ENCODE measurements at regions not wholly inside any gene's neighbourhood (a gene's known extent, or its start where the extent isn't known, plus 50 kb on each side); places are given as distances from the start of the nearest gene placed in this dataset.

DNA sequence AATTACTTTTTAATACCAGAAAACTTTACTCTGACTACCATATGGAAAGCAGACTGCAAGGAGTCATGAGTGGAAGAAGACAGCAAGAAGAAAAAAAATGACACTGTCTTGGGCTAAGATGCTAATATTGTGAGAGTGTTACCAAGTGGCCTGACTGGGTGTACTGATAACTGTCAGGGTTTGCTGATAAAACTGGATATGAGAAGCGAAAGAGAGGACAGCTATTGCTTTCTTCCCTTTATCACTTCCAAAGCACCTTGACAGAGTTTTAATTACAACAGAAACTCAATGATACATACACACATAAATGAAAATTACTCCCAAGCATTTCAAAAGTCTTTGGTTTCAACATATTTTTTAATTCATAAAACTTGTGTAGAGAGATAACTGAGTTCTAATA lies 368.5 kb downstream of the ZEB2 start:
- no peak for DNase-seq
- no peak for ATAC-seq
- H3K9me3 Mint-ChIP-seq (ENCODE audit: insufficient read depth), result no peaks in the 10 kb centered on the region
- no peak overlapping the region for H3K27ac Mint-ChIP-seq
- no peak overlapping the region for H3K4me3 Mint-ChIP-seq
- no peaks in the 10 kb centered on the region for H3K36me3 Mint-ChIP-seq (ENCODE audit: low read depth)
- no peaks in the 10 kb centered on the region for H3K4me1 Mint-ChIP-seq (ENCODE audit: low read depth)
- no peaks in the 10 kb centered on the region for H3K27me3 Mint-ChIP-seq (ENCODE audit: low read depth)
- POLR2A ChIA-PET, result no interaction called here
- CTCF ChIA-PET, result interaction anchor here (2.9 kb wide), 1 partner anchor 11 kb away, joined by 9 read pairs; no protein-coding TSS in a partner anchor

DNA sequence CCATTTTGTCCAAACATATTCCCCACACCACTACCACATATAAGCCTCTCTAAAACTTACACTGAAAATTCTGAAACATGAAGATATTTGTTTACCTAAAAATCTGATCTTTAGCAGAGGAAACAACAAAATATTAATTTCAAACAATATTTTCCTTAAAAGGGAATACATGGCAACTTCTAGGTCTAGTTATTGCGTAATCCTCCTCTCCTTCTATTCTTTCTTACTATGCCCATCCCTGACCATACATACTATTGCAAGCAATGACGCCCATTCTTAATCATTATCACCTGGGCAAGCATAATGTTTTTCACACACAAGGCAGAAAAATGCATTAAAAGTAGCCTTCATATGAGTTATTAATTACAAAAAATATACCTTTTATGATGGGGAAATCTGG lies 372.6 kb downstream of the ZEB2 start:
- DNase-seq, result no peak
- no peaks in the 10 kb centered on the region for H3K27me3 Mint-ChIP-seq (ENCODE audit: low read depth)
- no peaks in the 10 kb centered on the region for H3K9me3 Mint-ChIP-seq (ENCODE audit: insufficient read depth)
- peaks cover 1% of the 10 kb centered on the region for H3K36me3 Mint-ChIP-seq (ENCODE audit: low read depth)
- CTCF ChIA-PET, result no interaction called here
- no peak for ATAC-seq
- no peaks in the 10 kb centered on the region for H3K4me1 Mint-ChIP-seq (ENCODE audit: low read depth)
- H3K4me3 Mint-ChIP-seq, result no peak overlapping the region
- no peak overlapping the region for H3K27ac Mint-ChIP-seq
- POLR2A ChIA-PET, result no interaction called here

DNA sequence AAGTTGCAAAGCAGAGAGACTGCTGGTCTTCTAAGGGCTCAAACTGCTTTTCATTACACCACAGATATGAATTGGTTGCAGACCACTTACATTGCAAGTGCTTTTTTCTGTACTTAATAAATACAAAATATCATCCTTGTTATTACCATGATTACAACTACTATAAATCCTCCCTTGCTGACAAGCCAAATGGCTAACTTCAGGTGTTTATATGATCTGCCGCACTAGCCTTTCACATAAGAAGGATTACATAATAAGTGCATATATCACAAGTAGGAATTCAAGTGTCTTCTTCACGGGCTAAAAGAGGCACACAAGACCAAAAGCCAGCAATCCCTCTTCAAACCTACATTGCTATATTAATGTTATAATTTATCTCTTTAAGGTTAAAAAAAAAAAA lies 373.0 kb downstream of the ZEB2 start:
- H3K4me3 Mint-ChIP-seq, result no peak overlapping the region
- H3K4me1 Mint-ChIP-seq (ENCODE audit: low read depth), result no peaks in the 10 kb centered on the region
- H3K27me3 Mint-ChIP-seq (ENCODE audit: low read depth), result no peaks in the 10 kb centered on the region
- peaks cover 1% of the 10 kb centered on the region for H3K36me3 Mint-ChIP-seq (ENCODE audit: low read depth)
- ATAC-seq, result no peak
- H3K9me3 Mint-ChIP-seq (ENCODE audit: insufficient read depth), result no peaks in the 10 kb centered on the region
- POLR2A ChIA-PET, result no interaction called here
- H3K27ac Mint-ChIP-seq, result no peak overlapping the region
- CTCF ChIA-PET, result no interaction called here
- no peak for DNase-seq

DNA sequence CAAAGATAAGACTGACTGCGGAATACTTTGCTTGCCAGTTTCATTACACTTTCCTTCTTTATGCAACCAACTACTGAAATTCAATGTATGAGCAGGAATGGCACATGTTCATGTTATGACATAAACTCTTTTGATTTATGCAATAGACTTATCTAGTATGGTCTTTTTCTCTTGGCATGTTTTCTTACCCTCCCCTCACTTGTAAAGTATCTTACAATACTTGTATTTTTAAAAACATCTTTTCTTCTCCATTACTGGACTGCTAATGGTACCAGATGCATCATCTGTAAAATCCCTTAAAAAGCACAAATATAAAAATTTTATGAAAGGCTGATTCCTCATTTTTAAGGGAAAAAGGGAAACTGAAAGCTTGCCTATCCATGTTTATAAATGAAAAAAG lies 373.8 kb downstream of the ZEB2 start:
- no peak for ATAC-seq
- no peaks in the 10 kb centered on the region for H3K9me3 Mint-ChIP-seq (ENCODE audit: insufficient read depth)

DNA sequence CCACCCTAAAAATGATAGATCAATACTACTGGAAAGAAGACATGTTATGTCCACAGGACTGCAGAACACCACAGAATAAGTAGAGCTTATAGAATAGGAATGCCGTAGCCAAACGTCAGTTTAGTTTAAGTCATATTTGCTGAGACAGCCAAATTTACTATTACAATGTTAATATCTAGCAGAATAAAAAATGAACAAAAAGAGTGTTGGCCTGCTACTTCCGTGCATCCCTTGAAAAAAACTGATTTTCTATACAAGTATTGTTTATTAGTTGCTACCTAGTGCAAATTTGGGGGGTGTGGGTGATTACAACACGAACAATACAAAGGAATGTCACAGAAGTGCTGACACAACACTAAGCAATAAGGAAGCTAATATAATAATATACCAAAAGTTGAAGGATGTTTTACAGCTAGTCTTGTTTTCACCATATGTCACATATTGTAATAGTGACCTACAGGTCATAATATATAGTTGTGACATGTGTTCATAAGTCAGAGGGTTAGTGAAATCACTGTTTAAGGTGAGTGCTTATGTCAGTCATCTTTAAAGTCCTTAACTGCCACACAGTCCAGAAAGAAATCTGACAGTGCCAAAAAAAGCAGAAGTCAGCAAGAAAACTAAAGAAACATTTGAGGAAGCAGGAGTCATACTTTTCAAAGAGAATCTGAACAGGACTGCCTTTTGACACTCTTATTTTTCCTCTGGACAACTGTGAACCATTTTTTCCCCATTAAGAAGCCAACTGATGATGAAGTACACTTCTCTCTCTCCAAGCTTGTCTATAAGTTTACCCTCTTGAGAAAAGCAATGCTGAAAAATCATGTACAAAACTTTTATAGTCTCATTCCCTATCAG lies 376.4 kb downstream of the ZEB2 start:
- Mint-ChIP-seq H3K4me1 (ENCODE audit: low read depth) (no peaks in the 10 kb centered on the region), H3K36me3 (ENCODE audit: low read depth) (peaks cover 11% of the 10 kb centered on the region), H3K4me3 (no peak overlapping the region), H3K27me3 (ENCODE audit: low read depth) (no peaks in the 10 kb centered on the region), H3K9me3 (ENCODE audit: insufficient read depth) (no peaks in the 10 kb centered on the region), H3K27ac (no peak overlapping the region)
- POLR2A ChIA-PET, result no interaction called here
- CTCF ChIA-PET, result no interaction called here
- no peak for ATAC-seq
- DNase-seq, result no peak

More for the DNA sequence above, 373.8 kb downstream of the ZEB2 start:
- CTCF ChIA-PET, result no interaction called here
- Mint-ChIP-seq H3K27ac (no peak overlapping the region), H3K27me3 (ENCODE audit: low read depth) (no peaks in the 10 kb centered on the region), H3K4me1 (ENCODE audit: low read depth) (no peaks in the 10 kb centered on the region), H3K4me3 (no peak overlapping the region), H3K36me3 (ENCODE audit: low read depth) (peaks cover 3% of the 10 kb centered on the region)
- POLR2A ChIA-PET, result no interaction called here
- DNase-seq, result no peak

DNA sequence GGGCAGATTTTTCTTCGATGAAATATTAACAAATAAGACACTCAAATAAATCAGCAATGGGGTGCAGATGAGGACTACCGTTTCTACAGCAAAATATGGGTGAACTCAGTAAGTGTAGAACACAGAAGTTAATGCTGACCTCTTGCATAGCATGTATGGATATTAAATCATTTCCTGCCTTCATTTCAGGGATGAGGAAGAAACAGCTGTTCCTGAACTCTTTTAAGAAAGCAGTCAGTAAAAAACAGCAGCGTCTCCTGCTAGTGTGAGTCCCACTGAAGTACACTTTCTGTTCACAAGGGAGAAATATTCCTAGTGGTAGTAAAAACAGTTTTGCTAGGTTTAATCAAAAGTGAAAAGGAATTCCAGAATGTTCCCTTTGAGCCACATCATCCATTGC lies 379.0 kb downstream of the ZEB2 start:
- peaks cover 11% of the 10 kb centered on the region for H3K36me3 Mint-ChIP-seq (ENCODE audit: low read depth)
- ATAC-seq (no peak), DNase-seq (no peak)
- H3K9me3 Mint-ChIP-seq (ENCODE audit: insufficient read depth), result no peaks in the 10 kb centered on the region
- ChIA-PET CTCF (no interaction called here), POLR2A (no interaction called here)
- H3K4me1 Mint-ChIP-seq (ENCODE audit: low read depth), result no peaks in the 10 kb centered on the region
- H3K27me3 Mint-ChIP-seq (ENCODE audit: low read depth), result no peaks in the 10 kb centered on the region
- H3K27ac Mint-ChIP-seq, result no peak overlapping the region
- no peak overlapping the region for H3K4me3 Mint-ChIP-seq

DNA sequence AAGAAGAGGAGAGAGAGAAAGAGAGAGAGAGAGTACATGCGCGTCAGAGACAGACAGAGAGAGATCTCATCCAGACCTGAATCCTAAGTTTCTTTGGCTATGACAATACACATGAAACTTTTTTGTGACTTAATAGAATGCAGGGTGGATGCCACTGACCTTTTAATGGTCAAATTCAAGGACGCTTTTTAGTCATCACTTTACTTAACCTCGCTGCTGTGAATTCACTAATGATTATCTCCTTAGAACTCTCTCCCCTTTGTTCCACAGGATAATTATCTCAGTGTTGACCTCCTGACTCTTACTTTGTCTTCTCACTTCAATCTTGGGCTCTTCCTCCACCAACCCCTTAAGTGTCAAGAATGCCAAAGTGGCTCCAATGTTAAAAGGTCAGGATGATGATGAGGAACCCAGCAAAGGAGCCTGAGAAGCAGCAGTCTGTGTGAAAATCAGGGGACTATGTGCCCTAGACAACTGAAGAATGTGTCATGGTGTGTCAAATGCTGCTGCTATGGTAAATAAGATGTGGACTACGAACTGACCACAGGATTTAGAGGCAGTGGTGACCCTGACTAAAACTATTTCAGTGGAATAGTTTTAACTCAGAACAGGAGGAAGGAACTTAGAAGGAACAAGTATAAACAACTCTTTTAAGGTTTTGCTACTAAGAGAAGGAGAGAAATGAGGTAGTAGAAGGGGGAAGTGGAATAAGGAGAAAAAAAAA lies 382.1 kb downstream of the ZEB2 start:
- ATAC-seq (no peak), DNase-seq (no peak)
- ChIA-PET POLR2A (no interaction called here), CTCF (no interaction called here)
- Mint-ChIP-seq H3K4me1 (ENCODE audit: low read depth) (no peaks in the 10 kb centered on the region), H3K4me3 (no peak overlapping the region), H3K27me3 (ENCODE audit: low read depth) (no peaks in the 10 kb centered on the region), H3K9me3 (ENCODE audit: insufficient read depth) (no peaks in the 10 kb centered on the region), H3K36me3 (ENCODE audit: low read depth) (peaks cover 12% of the 10 kb centered on the region), H3K27ac (no peak overlapping the region)

DNA sequence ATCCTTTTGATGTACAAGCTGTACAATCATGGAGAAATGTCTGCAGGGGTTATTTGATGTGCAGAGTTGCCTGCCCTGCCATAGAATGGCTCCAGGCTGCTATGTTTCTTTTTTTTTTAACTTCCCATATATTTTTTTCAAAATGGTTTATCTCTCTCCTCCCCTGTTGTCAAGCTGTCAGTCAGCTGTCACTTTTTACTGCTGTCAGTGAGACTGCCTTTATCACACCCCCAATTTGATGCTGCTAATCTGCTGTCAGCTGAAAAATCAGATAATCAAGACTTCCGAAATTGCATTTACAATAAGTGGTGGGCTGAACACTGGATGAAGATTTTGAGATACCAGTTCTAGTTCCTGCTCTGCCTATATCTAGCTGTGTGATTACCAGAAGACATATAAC lies 382.6 kb downstream of the ZEB2 start:
- CTCF ChIA-PET, result no interaction called here
- no peak overlapping the region for H3K4me3 Mint-ChIP-seq
- H3K27ac Mint-ChIP-seq, result no peak overlapping the region
- ATAC-seq (no peak), DNase-seq (no peak)
- H3K4me1 Mint-ChIP-seq (ENCODE audit: low read depth), result no peaks in the 10 kb centered on the region
- POLR2A ChIA-PET, result no interaction called here
- H3K27me3 Mint-ChIP-seq (ENCODE audit: low read depth), result no peaks in the 10 kb centered on the region
- H3K36me3 Mint-ChIP-seq (ENCODE audit: low read depth), result peaks cover 12% of the 10 kb centered on the region
- H3K9me3 Mint-ChIP-seq (ENCODE audit: insufficient read depth), result no peaks in the 10 kb centered on the region

DNA sequence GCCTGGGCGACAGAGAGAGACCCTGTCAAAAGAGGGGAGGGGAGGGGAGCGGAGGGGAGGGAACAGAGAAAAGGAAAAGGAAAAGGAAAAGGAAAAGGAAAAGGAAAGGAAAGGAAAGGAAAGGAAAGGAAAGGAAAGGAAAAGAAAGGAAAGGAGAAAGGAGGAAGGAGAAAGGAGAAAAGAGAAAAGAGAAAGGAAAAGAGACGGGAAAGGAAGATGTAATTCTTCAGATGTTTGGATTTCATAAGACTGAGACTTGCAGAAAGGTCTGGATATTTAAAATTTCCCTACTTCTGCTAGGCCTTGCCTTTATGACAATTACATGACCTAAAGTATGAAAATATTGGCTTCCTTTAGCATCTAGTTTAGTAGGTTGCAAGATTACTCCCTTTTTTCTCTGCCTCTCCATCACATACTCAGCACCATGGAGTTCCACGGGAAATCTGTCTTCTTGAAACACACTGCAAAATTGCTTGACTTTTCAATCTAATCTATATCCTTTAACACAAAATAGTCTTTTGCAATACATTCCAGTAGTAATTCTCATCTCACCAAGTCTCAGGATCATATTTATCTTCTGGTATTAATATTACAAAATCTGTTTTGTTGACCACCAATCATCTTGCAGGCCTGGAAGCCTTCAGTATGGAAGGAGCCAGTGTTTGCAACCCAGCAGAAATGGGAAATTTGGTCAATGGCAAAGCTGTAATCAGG lies 383.5 kb downstream of the ZEB2 start:
- H3K27me3 Mint-ChIP-seq (ENCODE audit: low read depth), result no peaks in the 10 kb centered on the region
- H3K27ac Mint-ChIP-seq, result no peak overlapping the region
- POLR2A ChIA-PET, result no interaction called here
- CTCF ChIA-PET, result no interaction called here
- no peaks in the 10 kb centered on the region for H3K9me3 Mint-ChIP-seq (ENCODE audit: insufficient read depth)
- no peaks in the 10 kb centered on the region for H3K4me1 Mint-ChIP-seq (ENCODE audit: low read depth)
- ATAC-seq (no peak), DNase-seq (no peak)
- H3K4me3 Mint-ChIP-seq, result no peak overlapping the region
- H3K36me3 Mint-ChIP-seq (ENCODE audit: low read depth), result peaks cover 11% of the 10 kb centered on the region

DNA sequence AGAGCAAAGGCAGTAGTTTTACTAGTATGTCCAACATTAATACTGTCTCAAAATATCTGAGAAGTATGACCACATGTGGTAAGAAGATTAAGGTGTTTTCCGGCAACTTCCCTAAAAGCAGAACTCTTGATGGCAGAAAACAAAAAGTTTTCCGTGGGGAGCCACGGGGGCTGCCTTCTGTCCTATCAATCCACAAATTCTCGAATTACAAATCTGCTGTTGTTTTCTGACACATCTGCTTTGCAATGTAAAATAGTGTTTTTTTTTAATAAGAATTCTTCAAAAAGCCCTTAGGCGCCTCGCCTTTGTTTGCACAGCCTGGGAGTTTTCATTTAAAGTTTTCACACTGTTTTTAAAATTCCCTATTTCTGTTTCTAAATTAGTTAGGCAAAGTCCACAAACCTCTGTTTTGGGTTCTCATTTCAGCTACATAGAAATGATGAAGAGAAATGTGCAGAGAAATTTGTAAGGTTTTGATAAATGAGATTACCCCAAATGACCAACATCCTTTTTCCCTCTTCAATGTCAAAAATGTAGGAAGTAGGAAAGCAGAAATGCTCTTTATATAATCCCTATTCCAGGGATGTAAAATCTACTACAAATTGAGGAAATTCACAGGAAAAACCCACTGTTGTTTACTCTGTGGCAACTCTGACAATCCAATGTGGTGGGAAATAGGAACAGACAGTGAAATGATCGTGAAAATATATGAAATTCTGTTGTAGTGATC lies 385.8 kb downstream of the ZEB2 start:
- Mint-ChIP-seq H3K9me3 (ENCODE audit: insufficient read depth) (no peaks in the 10 kb centered on the region), H3K27ac (no peak overlapping the region), H3K36me3 (ENCODE audit: low read depth) (peaks cover 7% of the 10 kb centered on the region), H3K4me3 (no peak overlapping the region), H3K4me1 (ENCODE audit: low read depth) (no peaks in the 10 kb centered on the region), H3K27me3 (ENCODE audit: low read depth) (no peaks in the 10 kb centered on the region)
- ChIA-PET CTCF (no interaction called here), POLR2A (interaction anchor here (0.6 kb wide), 1 partner anchor 798 kb away, joined by 3 read pairs; no protein-coding TSS in a partner anchor)
- ATAC-seq, result no peak
- DNase-seq, result no peak

DNA sequence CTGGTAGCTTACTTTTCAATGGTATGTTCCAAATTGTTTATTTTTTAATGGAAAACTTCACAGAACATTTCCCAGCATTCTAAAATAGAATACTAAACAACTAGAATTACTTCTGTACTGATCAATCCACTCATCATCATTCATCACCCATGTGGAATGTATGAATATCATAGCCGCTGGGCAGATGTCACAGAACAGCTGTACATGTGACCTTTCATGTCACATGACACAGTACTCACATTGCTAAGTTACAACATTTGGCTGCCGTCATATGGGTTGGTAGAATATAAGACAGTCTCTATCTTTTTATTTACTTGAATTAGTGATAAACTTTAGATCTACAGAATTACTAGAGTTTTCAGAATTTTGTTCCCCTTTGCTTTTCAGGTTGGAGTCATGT lies 387.6 kb downstream of the ZEB2 start:
- ChIA-PET POLR2A (no interaction called here), CTCF (no interaction called here)
- ATAC-seq (no peak), DNase-seq (no peak)
- no peak overlapping the region for H3K27ac Mint-ChIP-seq
- no peaks in the 10 kb centered on the region for H3K27me3 Mint-ChIP-seq (ENCODE audit: low read depth)
- no peak overlapping the region for H3K4me3 Mint-ChIP-seq
- H3K36me3 Mint-ChIP-seq (ENCODE audit: low read depth), result peaks cover 5% of the 10 kb centered on the region
- H3K9me3 Mint-ChIP-seq (ENCODE audit: insufficient read depth), result no peaks in the 10 kb centered on the region
- H3K4me1 Mint-ChIP-seq (ENCODE audit: low read depth), result no peaks in the 10 kb centered on the region

DNA sequence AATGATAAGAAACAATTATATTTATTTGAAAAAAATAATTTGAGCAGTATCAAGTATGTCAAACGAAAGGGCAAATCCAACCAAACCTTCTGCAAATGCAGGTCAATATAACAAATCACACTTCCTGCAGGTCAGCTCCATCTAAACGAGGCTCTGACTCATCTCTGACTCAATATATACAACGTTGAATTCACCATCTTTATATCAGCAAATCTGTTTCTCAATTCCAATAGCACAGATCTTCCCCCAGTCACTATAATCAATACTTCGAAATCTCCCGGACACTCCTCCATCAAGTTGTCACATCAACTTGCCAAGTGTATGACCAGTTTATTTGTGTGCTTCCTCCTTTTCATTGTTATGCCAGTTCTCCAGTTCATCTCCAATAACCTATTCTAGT lies 388.9 kb downstream of the ZEB2 start:
- Mint-ChIP-seq H3K27me3 (ENCODE audit: low read depth) (no peaks in the 10 kb centered on the region), H3K4me3 (no peak overlapping the region), H3K4me1 (ENCODE audit: low read depth) (no peaks in the 10 kb centered on the region), H3K36me3 (ENCODE audit: low read depth) (peaks cover 7% of the 10 kb centered on the region), H3K27ac (no peak overlapping the region), H3K9me3 (ENCODE audit: insufficient read depth) (no peaks in the 10 kb centered on the region)
- ChIA-PET CTCF (no interaction called here), POLR2A (no interaction called here)
- DNase-seq (no peak), ATAC-seq (no peak)
